Lower leg skin (tissue), 3 donors: ENCODE measurements at regions not wholly inside any gene's neighbourhood (a gene's known extent, or its start where the extent isn't known, plus 50 kb on each side); places are given as distances from the start of the nearest gene placed in this dataset.

Source experiments
- POLR2A ChIP-seq, 2 donors: fragments of 450-650 bp; IDR thresholded peaks; one replicate each; pipeline ENCODE4 v1.6.1; 2016 to 2017; ENCODE audit warnings: antibody characterized with exemption in 2 of 2, mild to moderate bottlenecking in 1 of 2, moderate library complexity in 1 of 2
- TF ChIP-seq, protein P1 (sequence below), 3 donors: fragments of 450-650 bp; IDR thresholded peaks; one replicate each; pipeline ENCODE4 v1.5.1; 2016; ENCODE audit warnings: antibody characterized with exemption in 3 of 3, mild to moderate bottlenecking in 3 of 3, moderate library complexity in 2 of 3

DNA sequence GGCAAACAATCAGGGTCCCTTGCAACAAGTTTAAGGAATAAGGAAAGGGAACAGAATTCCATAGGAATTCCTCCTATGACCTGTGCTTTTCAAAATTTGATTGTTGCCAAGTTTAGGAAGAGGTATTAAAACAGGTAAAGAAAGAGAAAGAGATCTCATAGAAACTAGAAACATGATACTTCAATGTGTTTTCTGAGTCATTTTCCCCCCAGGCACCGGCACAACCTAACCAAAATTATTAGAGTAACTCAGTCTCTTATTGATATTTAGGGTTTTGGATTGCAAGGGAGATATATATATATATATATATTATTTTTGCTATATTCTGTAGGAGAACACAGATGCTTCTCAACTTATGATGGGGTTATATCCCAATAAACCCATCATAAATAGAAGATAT, 278.0 kb upstream of the DKK2 start:
- TF ChIP-seq, protein P1, sequence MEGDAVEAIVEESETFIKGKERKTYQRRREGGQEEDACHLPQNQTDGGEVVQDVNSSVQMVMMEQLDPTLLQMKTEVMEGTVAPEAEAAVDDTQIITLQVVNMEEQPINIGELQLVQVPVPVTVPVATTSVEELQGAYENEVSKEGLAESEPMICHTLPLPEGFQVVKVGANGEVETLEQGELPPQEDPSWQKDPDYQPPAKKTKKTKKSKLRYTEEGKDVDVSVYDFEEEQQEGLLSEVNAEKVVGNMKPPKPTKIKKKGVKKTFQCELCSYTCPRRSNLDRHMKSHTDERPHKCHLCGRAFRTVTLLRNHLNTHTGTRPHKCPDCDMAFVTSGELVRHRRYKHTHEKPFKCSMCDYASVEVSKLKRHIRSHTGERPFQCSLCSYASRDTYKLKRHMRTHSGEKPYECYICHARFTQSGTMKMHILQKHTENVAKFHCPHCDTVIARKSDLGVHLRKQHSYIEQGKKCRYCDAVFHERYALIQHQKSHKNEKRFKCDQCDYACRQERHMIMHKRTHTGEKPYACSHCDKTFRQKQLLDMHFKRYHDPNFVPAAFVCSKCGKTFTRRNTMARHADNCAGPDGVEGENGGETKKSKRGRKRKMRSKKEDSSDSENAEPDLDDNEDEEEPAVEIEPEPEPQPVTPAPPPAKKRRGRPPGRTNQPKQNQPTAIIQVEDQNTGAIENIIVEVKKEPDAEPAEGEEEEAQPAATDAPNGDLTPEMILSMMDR (IDR thresholded peaks at IDR 0.05), result no peak
- no peak for TF ChIP-seq POLR2A (IDR thresholded peaks at IDR 0.05)
